Panc1 (cell line): ENCODE measurements at regions not wholly inside any gene's neighbourhood (a gene's known extent, or its start where the extent isn't known, plus 50 kb on each side); places are given as distances from the start of the nearest gene placed in this dataset.

Experiments used
- ATAC-seq: fragments of 200-7000 bp; cut with Tn5 transposase; 2 replicates; pipeline ENCODE4 v1.9.1; 2020; ENCODE audit warnings: mild to moderate bottlenecking, moderate library complexity
- BruUV-seq: library from RNA; stranded (reverse); fragments of 400-500 nt; replicated peaks from 2 replicates; lab custom pipeline; 2021; lab: Mats Ljungman, UMichigan
- CTCF ChIA-PET: fragments of 300-600 bp; sonication (Branson Sonifier 250); formaldehyde crosslinking; loops from one replicate; lab custom pipeline; 2022; ENCODE audit warnings: antibody characterized with exemption; lab: Charles Lee
- POLR2A ChIA-PET: fragments of 300-600 bp; sonication (Branson Sonifier 250); formaldehyde crosslinking; loops from one replicate; lab custom pipeline; 2022; ENCODE audit warnings: antibody characterized with exemption; lab: Charles Lee
- DNase-seq: peaks from one replicate; pipeline ENCODE4 v3.0.0-alpha.2; 2010; ENCODE audit warnings: low read depth, low spot score
- H3K27ac ChIP-seq: 2 replicates; pipeline ENCODE4 v1.5.1; 2011; ENCODE audit warnings: mild to moderate bottlenecking, low read length, inconsistent platforms
- H3K27me3 ChIP-seq: fragments of 200-500 bp; sonication (Bioruptor generic); 2 replicates; pipeline ENCODE4 v1.6.0; 2014; ENCODE audit warnings: low read length, inconsistent platforms; ENCODE audit not compliant: control insufficient read depth, insufficient read depth
- H3K36me3 ChIP-seq: fragments of 200-500 bp; sonication (Bioruptor generic); 2 replicates; pipeline ENCODE4 v1.5.1; 2014; ENCODE audit warnings: inconsistent platforms, mild to moderate bottlenecking, low read length, moderate library complexity; ENCODE audit not compliant: control insufficient read depth, insufficient read depth
- H3K4me1 ChIP-seq: 2 replicates; pipeline ENCODE4 v1.5.1; 2011; ENCODE audit warnings: inconsistent platforms, mild to moderate bottlenecking, low read length, moderate library complexity; ENCODE audit not compliant: control insufficient read depth, insufficient read depth
- H3K4me3 ChIP-seq, 2 experiments: 2 replicates each; pipeline ENCODE4 v1.5.1; 2011 to 2012; ENCODE audit warnings: low read depth in 2 of 2, low read length in 2 of 2, mild to moderate bottlenecking in 2 of 2, inconsistent platforms in 1 of 2, moderate library complexity in 1 of 2
- H3K9me3 ChIP-seq: fragments of 200-500 bp; sonication (Bioruptor generic); 2 replicates; pipeline ENCODE4 v1.5.1; 2014; ENCODE audit warnings: low read depth, mild to moderate bottlenecking, inconsistent platforms, low read length, moderate library complexity; ENCODE audit not compliant: control insufficient read depth, insufficient read depth
- POLR2AphosphoS5 ChIP-seq: IDR thresholded peaks from 2 replicates; pipeline ENCODE4 v1.6.1; 2012; ENCODE audit warnings: mild to moderate bottlenecking, low read depth, low read length, moderate library complexity
- REST ChIP-seq, 2 experiments: IDR thresholded peaks; 2 replicates each; pipeline ENCODE4 v1.6.1; 2011 to 2012; ENCODE audit warnings: low read depth in 2 of 2, control low read depth in 1 of 2, low read length in 1 of 2, mild to moderate bottlenecking in 1 of 2, moderate library complexity in 1 of 2; ENCODE audit not compliant: insufficient read depth in 1 of 2
- SIN3A ChIP-seq: IDR thresholded peaks from 2 replicates; pipeline ENCODE4 v1.6.1; 2012; ENCODE audit warnings: low read depth, mild to moderate bottlenecking, low read length, moderate library complexity, borderline replicate concordance; ENCODE audit not compliant: insufficient read depth
- TCF7L2 ChIP-seq: IDR thresholded peaks from 2 replicates; pipeline ENCODE4 v1.6.1; 2011; ENCODE audit warnings: mild to moderate bottlenecking, low read depth, low read length, inconsistent platforms
- in situ Hi-C: cut with HindIII; loops from 2 replicates; pipeline ENCODE4 v1.10.0; 2016; ENCODE audit warnings: low sequenced_read_pairs, low pct_unique_long_range_greater_than_20kb
- intact Hi-C: fragments of 100-400 bp; cut with micrococcal nuclease; formaldehyde crosslinking; loops from one replicate; pipeline ENCODE4 v1.10.0; 2022; ENCODE audit not compliant: unreplicated experiment
- TF ChIP-seq, protein P1 (sequence below): fragments of 450-650 bp; IDR thresholded peaks from 2 replicates; pipeline ENCODE4 v1.5.1; 2017; ENCODE audit warnings: mild to moderate bottlenecking

DNA sequence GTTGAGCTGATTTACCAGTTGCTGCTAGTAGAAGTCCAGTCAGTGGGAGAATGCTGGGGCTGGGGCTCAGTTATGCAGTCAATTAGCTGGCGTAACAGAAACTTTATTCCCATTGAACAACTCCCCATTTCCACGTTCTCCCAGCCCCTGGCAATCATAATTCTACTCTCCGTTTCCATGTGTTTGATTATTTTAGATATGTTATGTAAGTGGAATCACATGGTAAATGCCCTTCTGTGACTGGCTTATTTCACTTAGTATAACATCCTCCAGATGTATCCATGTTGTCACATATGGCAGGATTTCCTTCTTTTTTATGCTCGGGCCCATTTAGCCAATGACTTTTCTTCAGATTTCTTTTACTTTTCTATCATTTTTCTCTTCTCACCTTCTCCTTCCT, 61.1 kb upstream of the EXOC4 start:
- in situ Hi-C loops = no loop called here
- TF ChIP-seq TCF7L2 (no peak), SIN3A (no peak), POLR2AphosphoS5 (no peak), REST (IDR thresholded peaks at IDR 0.05; ENCODE audit: insufficient read depth in 1 of 2, low read depth in 2 of 2, low read length in 1 of 2) (no peak)
- TF ChIP-seq, protein P1, sequence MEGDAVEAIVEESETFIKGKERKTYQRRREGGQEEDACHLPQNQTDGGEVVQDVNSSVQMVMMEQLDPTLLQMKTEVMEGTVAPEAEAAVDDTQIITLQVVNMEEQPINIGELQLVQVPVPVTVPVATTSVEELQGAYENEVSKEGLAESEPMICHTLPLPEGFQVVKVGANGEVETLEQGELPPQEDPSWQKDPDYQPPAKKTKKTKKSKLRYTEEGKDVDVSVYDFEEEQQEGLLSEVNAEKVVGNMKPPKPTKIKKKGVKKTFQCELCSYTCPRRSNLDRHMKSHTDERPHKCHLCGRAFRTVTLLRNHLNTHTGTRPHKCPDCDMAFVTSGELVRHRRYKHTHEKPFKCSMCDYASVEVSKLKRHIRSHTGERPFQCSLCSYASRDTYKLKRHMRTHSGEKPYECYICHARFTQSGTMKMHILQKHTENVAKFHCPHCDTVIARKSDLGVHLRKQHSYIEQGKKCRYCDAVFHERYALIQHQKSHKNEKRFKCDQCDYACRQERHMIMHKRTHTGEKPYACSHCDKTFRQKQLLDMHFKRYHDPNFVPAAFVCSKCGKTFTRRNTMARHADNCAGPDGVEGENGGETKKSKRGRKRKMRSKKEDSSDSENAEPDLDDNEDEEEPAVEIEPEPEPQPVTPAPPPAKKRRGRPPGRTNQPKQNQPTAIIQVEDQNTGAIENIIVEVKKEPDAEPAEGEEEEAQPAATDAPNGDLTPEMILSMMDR = no peak
- no peaks in the 10 kb centered on the region for H3K4me1 ChIP-seq
- BruUV-seq = no TSS peak
- intact Hi-C loops = no loop called here
- H3K27me3 ChIP-seq = peaks cover 3% of the 10 kb centered on the region; the same call in 1 of the 2 replicates
- ChIA-PET POLR2A (interaction anchor here (0.7 kb wide), 1 partner anchor 46 kb away, joined by 3 read pairs; no protein-coding TSS in a partner anchor), CTCF (no interaction called here)
- no peaks in the 10 kb centered on the region for H3K36me3 ChIP-seq
- ATAC-seq = no peak
- no peak for DNase-seq
- no peaks in the 10 kb centered on the region for H3K9me3 ChIP-seq
- H3K4me3 ChIP-seq = no peak overlapping the region
- no peak overlapping the region for H3K27ac ChIP-seq

DNA sequence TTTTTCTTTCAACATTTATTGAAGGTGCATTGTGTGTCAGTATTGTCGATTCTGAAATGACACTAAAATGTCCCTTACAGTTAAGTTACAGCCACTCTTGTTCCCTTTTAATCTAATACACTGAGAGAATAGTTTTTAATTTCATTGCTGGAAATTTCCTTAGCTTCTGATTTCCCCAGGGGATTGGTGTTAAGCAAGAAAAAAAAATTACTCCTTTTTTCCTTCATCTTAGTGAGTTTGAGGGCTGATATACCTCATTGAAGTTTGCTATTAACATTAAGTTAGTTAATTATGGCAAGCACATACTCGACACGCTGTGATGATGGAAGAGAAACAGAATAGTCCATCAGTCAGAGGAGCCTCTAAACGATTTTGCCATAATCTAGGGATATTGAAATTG, 57.0 kb upstream of the EXOC4 start:
- CTCF ChIA-PET = no interaction called here
- ATAC-seq = no peak

More for the DNA sequence above, 57.0 kb upstream of the EXOC4 start:
- no peaks in the 10 kb centered on the region; the same call in 1 of the 2 replicates for H3K4me1 ChIP-seq
- no peaks in the 10 kb centered on the region for H3K36me3 ChIP-seq
- no TSS peak for BruUV-seq
- TF ChIP-seq SIN3A (no peak), POLR2AphosphoS5 (no peak)
- TF ChIP-seq, protein P1 = no peak
- H3K27ac ChIP-seq = no peak overlapping the region
- intact Hi-C loops = no loop called here
- in situ Hi-C loops = no loop called here
- peaks cover 3% of the 10 kb centered on the region; the same call in 1 of the 2 replicates for H3K27me3 ChIP-seq
- H3K4me3 ChIP-seq = no peak overlapping the region
- DNase-seq = no peak
- no peaks in the 10 kb centered on the region for H3K9me3 ChIP-seq
- POLR2A ChIA-PET = no interaction called here
